ENCODE measurements at regions not wholly inside any gene's neighbourhood (a gene's known extent, or its start where the extent isn't known, plus 50 kb on each side); places are given as distances from the start of the nearest gene placed in this dataset.
A peak's percentile ranks its signal among the peaks of the same experiment; 100 is the strongest.

GRCh38 chr16:80489173-80489572 lies 51.6 kb upstream of the DYNLRB2 start:
- no peak for DNase-seq

- no peak for DNase-seq
Observed at GRCh38 chr16:80488167-80488566, 52.6 kb upstream of the DYNLRB2 start.

- DNase-seq = no peak
Observed at GRCh38 chr16:80480664-80481063, 60.1 kb upstream of the DYNLRB2 start.

- no peak for DNase-seq
Observed at GRCh38 chr16:80477838-80478237, 63.0 kb upstream of the DYNLRB2 start.

DNA sequence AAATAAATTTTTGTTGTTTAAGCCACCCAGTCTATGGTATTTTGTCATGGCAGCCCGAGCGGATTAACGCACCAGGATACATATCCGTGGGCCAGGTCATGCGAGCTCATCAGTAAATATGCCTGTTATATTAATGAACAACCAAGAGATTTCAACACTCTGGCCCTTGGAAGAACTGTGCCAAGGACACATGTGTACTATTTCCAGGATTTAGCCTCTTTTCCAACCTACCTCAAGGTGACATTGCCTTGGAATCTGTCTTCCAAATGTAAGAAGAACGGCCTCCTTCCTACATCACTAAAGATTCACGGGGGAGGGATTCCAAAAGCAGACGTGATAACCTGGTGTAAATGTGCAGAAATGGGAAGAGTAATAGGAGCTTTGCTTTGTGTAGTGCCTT lies 72.8 kb upstream of the DYNLRB2 start:
- no peak for DNase-seq

DNA sequence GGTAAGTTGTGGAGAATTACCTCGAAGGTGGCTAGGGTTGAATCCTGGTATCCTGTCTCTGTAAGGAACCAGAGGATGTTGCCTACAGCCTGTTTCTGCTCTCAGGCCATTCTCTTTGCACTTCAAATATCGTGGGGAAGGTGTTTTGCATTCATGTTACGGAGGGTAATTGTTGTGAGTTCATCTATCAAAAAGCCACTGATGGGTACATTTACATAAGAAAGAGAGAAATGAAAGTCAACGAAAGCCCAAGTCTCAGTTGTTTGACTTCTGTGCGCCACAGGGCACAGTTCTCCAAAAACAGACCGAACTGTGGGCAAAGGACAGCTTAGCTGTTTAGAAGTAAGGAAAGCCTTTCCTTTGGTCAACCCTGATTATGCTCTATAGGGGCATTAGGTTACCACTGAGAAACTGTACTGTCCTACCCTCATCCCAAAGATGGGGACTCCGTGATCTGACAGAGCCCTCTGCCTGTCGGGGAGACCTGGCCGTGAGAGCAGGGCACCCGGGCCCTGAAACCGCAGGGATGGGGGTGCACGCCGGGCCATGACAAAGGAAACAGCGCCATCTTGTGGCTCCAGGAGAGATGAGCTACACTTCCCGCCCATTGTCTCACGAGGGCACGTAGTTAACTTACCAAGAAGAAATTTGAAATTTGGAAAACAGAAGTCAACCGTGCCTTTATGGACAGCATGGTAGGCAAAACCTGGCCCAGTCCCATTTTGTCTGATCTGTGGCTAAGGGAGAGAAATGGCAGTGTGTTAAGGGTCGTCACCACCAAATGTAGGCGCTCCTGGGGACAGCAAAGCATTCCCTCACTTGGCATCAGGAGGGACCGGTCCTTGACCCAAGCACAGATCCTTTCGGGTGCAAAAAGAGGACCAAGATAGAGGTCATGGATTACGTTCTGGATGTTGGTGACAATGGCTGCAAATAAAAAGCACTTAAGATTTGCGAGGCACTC lies 74.5 kb upstream of the DYNLRB2 start:
- DNase-seq = peak; percentile 1

DNA sequence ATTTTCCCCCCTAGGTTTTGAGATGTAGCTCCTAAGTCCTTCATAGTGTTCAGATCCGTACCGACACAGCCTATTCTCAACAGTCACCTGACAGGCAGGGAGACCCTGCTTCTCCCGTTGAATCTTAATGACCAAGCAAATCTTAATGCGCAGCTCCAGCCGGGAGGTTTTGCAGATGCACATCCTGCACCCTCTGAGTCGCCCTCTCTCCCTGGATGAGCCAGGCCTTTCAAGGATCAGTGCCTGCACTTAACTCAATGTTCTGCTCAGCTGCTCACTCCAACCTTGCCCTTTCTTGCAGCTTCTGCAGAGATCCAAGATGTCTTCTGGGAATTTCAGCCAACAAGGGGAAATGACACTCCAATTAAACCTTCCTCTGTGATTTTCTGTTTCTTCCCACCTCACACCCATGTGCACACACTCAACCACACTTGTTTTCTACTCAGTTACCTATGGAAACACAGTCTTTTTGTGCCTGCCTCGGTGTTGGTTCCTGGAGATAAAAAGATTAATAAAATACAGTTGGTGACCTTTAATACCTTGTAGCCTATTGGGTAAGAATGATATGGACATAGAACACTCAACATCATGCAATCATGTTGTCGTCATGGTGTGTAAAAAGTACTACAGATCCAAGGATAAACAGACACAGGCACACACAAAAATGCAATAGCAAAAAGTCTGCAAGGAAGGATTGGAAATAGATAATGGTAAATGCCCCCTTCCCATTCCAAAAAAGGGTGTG lies 76.9 kb upstream of the DYNLRB2 start:
- no peak for DNase-seq

- DNase-seq = no peak
Observed at GRCh38 chr16:80463326-80463725, 77.5 kb upstream of the DYNLRB2 start.

DNA sequence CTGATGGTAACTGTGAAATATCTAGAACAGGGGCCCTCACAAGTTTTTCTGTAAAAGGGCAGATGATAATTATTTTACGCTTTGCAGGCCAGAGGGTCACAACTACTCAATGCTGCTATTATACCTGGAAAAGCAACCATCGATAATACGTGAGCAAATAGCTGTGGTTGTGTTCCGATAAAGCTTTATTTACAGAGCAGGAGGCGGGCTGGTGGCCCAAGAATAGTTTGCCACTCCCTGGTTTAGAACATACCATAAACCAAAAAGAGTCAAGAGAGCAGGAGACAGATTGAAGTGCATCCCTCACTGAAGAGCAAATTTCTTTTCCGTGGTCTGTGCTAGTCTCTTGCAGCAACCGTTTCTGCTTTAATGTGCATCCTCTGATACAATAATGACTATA lies 77.9 kb upstream of the DYNLRB2 start:
- no peak for DNase-seq

- no peak for DNase-seq
Observed at GRCh38 chr16:80460988-80461387, 79.8 kb upstream of the DYNLRB2 start.

DNA sequence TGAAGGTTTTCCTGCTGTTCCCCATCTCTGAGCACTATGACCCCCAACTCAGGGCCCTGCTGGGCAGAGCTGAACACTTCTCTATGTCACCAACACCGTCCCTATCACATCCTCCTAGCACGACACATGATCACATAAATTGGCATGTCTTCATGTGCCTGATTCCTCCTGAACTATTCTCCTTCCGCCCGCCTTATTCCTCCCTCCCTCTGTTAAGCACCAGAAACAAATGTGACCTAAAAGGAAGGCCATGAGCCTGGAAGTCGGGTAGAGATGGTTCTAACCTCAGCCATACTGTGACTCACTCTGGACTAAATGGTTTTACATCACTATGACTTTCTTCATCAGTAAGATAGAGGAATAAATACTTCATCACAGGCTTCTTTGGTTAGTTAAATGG lies 80.8 kb upstream of the DYNLRB2 start:
- DNase-seq = no peak

DNA sequence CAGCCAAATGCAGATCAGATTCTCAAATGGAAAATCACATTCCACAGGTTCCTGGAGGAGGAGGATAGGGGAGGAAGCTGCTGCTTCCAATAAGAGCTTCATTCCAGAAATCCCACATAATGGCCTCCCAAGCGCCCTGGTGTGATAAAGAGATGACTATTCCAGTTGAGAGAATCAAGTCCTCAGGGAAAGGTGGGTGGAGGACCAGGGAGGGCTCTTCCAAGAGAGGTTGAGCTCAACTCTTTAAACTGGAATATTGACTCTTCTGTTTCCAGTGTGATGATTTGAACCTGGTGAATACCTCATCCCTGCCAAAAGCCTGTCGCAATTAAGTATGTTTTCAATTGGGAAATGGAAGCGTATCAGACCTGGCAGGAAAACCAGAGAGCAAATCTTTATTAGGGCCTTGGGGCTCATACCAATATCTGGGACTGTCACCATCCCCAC lies 81.4 kb upstream of the DYNLRB2 start:
- DNase-seq = no peak

- no peak for DNase-seq
Observed at GRCh38 chr16:80457871-80458270, 82.9 kb upstream of the DYNLRB2 start.

DNA sequence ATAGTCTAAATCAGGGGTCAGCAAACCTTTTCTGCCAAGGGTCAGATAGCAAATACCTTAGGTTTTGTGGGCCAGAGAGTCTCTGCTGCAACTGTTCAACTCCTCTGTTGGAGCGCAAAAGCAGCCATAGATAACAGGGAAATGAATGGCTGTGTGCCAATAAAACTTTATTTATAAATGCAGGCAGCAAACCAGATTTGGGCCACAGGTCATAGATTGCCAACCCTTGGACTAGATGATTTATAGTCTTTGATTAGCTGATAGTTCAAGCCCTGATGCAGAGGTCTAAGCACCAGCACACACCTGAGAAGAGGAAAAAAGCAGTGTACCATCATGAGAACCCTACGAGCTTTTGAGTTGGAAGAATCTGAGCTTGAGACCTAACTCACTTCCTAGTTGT lies 86.0 kb upstream of the DYNLRB2 start:
- no peak for DNase-seq

GRCh38 chr16:80449392-80449791 lies 91.4 kb upstream of the DYNLRB2 start:
- DNase-seq = no peak

- no peak for DNase-seq
Observed at GRCh38 chr16:80447241-80447640, 93.6 kb upstream of the DYNLRB2 start.

GRCh38 chr16:80442779-80443178 lies 98.0 kb upstream of the DYNLRB2 start:
- no peak for DNase-seq

DNA sequence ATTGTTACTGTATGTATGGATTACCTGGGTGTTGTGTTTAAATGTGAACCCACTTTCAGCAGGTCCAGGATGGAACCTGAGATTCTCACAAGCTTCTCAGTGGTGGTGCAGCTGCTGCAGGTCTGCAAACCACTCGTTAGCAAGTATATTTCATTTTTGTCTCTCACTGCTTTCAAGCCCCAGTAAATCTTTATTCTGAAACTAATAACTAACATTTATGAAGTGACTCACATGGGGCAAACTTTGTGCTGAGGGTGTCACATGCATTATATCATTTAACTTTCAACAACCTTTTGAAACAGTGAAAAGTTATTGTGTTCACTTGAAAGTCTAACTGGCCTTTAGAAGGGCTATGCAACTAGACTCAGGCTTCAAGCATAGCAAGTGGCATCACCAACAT lies 98.9 kb upstream of the DYNLRB2 start:
- no peak for DNase-seq

DNA sequence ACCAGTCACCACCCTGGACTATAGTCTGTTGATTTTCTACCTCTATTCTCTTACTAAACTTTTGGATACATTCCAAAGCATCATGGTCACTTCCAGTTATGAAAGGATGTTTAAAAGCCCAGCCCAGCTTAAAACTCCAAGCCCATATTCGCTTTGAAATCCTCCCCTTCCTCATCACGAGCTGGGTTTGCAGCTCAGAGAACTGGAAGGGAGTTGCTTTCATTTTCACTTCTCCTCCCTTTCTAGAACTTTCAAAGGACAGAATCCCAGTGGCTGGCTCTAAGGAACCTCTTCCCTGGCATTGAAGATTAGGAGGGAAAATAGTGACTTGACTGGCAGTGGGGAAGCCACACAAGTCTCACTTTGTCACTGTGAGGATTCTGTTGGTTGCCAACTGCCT lies 100.1 kb upstream of the DYNLRB2 start:
- DNase-seq = no peak

DNA sequence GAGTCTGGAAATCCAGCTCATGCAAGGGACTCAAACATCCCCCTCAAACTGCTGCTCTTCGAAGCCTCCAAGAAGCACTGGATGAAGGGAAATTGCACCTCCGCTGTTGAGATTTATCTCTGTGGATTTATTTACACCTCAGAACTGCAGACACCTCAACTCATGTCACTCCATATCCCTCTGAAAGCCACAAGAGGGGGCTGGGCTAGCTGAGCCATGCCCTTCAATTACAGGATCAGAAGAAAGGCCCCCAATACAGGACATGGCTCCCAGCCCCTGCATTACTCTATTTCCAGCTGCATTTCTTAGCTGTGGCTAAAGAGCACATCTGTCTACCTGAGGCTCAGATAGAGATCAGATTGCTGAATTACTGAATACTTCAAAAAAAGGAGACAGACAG lies 103.1 kb upstream of the DYNLRB2 start:
- DNase-seq = no peak

- no peak for DNase-seq
Observed at GRCh38 chr16:80436510-80436909, 104.3 kb upstream of the DYNLRB2 start.

- DNase-seq = no peak
Observed at GRCh38 chr16:80433623-80434022, 107.2 kb upstream of the DYNLRB2 start.

DNA sequence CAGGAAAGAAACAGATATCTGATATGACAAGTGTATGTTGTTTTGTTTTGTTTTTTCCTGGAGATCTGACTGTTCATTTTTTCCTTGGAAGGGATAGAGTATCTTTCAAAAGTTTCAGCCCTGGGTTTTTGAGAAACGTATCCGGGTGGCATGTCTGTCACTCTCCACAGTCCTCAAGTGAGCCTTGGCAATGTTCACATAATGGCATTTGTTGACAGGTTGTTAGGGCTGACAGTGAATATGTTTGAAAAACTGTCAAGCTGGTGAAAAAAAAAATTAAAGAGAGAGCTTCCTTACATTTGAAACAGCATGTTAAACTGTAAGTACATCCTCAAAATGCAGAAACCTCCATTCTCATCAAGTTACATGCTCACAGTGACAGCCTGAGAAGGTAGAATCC lies 113.0 kb upstream of the DYNLRB2 start:
- DNase-seq = no peak
